SK-N-MC (cell line): ENCODE measurements at regions not wholly inside any gene's neighbourhood (a gene's known extent, or its start where the extent isn't known, plus 50 kb on each side); places are given as distances from the start of the nearest gene placed in this dataset.

Experiments used
- DNase-seq: peaks from one replicate; pipeline ENCODE4 v3.0.0-alpha.2; 2011; ENCODE audit warnings: low read depth, low spot score
- H3K27ac ChIP-seq: fragments of 200-600 bp; sonication (generic); 2 replicates; pipeline ENCODE4 v1.5.1; 2016; ENCODE audit warnings: mixed run types
- H3K36me3 ChIP-seq: fragments of 200-600 bp; sonication (generic); 2 replicates; pipeline ENCODE4 v1.6.1; 2017; ENCODE audit warnings: antibody characterized with exemption, low read length, mixed read lengths; ENCODE audit not compliant: insufficient read depth
- H3K4me3 ChIP-seq: fragments of 200-600 bp; sonication (generic); 2 replicates; pipeline ENCODE4 v1.5.1; 2016
- H3K9ac ChIP-seq: fragments of 200-600 bp; sonication (generic); 2 replicates; pipeline ENCODE4 v1.8.0; 2017; ENCODE audit warnings: mixed run types, mixed read lengths; ENCODE audit not compliant: insufficient read length
- H3K9me3 ChIP-seq: fragments of 200-600 bp; sonication (generic); 2 replicates; pipeline ENCODE4 v1.6.1; 2017; ENCODE audit warnings: low read depth, mild to moderate bottlenecking, antibody characterized with exemption, low read length, moderate library complexity, mixed read lengths
- EZH2 ChIP-seq: fragments of 200-600 bp; sonication (generic); IDR thresholded peaks from one replicate; pipeline ENCODE4 v1.6.1; 2017; ENCODE audit warnings: antibody characterized with exemption
- FOXP2 ChIP-seq: optimal IDR thresholded peaks from 2 replicates; pipeline ENCODE3; 2011; ENCODE audit warnings: mild to moderate bottlenecking, moderate library complexity; ENCODE audit not compliant: insufficient read depth; ENCODE audit errors: extremely low read length, control extremely low read depth
- POLR2AphosphoS5 ChIP-seq: IDR thresholded peaks from 2 replicates; pipeline ENCODE4 v1.6.1; 2012; ENCODE audit warnings: mild to moderate bottlenecking, low read depth, low read length, borderline replicate concordance

GRCh38 chr20:39941245-39941644 is 747.8 kb downstream of the MAFB start:
- DNase-seq: no peak
- Histone ChIP-seq H3K36me3 (no peaks in the 10 kb centered on the region), H3K9ac (no peak overlapping the region), H3K9me3 (no peaks in the 10 kb centered on the region), H3K4me3 (no peak overlapping the region), H3K27ac (no peak overlapping the region)
- TF ChIP-seq POLR2AphosphoS5: no peak
- TF ChIP-seq FOXP2: no peak
- no peak for TF ChIP-seq EZH2

- DNase-seq: no peak
- no peaks in the 10 kb centered on the region for H3K9me3 ChIP-seq
- H3K27ac ChIP-seq: no peak overlapping the region
- H3K9ac ChIP-seq: no peak overlapping the region
- no peak for TF ChIP-seq POLR2AphosphoS5
- no peak for TF ChIP-seq FOXP2
- TF ChIP-seq EZH2: no peak
- no peak overlapping the region for H3K4me3 ChIP-seq
- H3K36me3 ChIP-seq: no peaks in the 10 kb centered on the region
Observed at GRCh38 chr20:39939241-39939865, 749.7 kb downstream of the MAFB start.

- DNase-seq: no peak
- H3K36me3 ChIP-seq: no peaks in the 10 kb centered on the region
- TF ChIP-seq EZH2 (no peak), FOXP2 (no peak), POLR2AphosphoS5 (no peak)
- no peaks in the 10 kb centered on the region for H3K9me3 ChIP-seq
- no peak overlapping the region for H3K9ac ChIP-seq
- H3K4me3 ChIP-seq: no peak overlapping the region
- no peak overlapping the region for H3K27ac ChIP-seq
Observed at GRCh38 chr20:39936401-39936800, 752.6 kb downstream of the MAFB start.

- H3K36me3 ChIP-seq: no peaks in the 10 kb centered on the region
- H3K9ac ChIP-seq: no peak overlapping the region
- no peak for DNase-seq
Observed at GRCh38 chr20:39935901-39936300, 753.1 kb downstream of the MAFB start.

GRCh38 chr20:39916236-39916765 is 772.7 kb downstream of the MAFB start:
- Histone ChIP-seq H3K36me3 (no peaks in the 10 kb centered on the region), H3K27ac (no peak overlapping the region), H3K9me3 (no peaks in the 10 kb centered on the region), H3K4me3 (no peak overlapping the region), H3K9ac (no peak overlapping the region)
- TF ChIP-seq FOXP2 (no peak), EZH2 (no peak), POLR2AphosphoS5 (no peak)
- no peak for DNase-seq

More at GRCh38 chr20:39935901-39936300, 753.1 kb downstream of the MAFB start:
- Histone ChIP-seq H3K27ac (no peak overlapping the region), H3K9me3 (no peaks in the 10 kb centered on the region), H3K4me3 (no peak overlapping the region)
- TF ChIP-seq FOXP2 (no peak), EZH2 (no peak), POLR2AphosphoS5 (no peak)

GRCh38 chr20:39913274-39913673 is 775.8 kb downstream of the MAFB start:
- no peak overlapping the region for H3K27ac ChIP-seq
- no peak overlapping the region for H3K4me3 ChIP-seq
- no peaks in the 10 kb centered on the region for H3K36me3 ChIP-seq
- DNase-seq: no peak
- no peak overlapping the region for H3K9ac ChIP-seq
- TF ChIP-seq POLR2AphosphoS5 (no peak), EZH2 (no peak), FOXP2 (no peak)
- no peaks in the 10 kb centered on the region for H3K9me3 ChIP-seq

- Histone ChIP-seq H3K9me3 (no peaks in the 10 kb centered on the region), H3K4me3 (no peak overlapping the region), H3K36me3 (no peaks in the 10 kb centered on the region), H3K9ac (no peak overlapping the region), H3K27ac (no peak overlapping the region)
- TF ChIP-seq FOXP2 (no peak), EZH2 (no peak), POLR2AphosphoS5 (no peak)
- DNase-seq: no peak
Observed at GRCh38 chr20:39911497-39911896, 777.5 kb downstream of the MAFB start.

GRCh38 chr20:39910536-39910935 is 778.5 kb downstream of the MAFB start:
- TF ChIP-seq POLR2AphosphoS5 (no peak), FOXP2 (no peak)
- Histone ChIP-seq H3K9ac (no peak overlapping the region), H3K9me3 (no peaks in the 10 kb centered on the region), H3K27ac (no peak overlapping the region), H3K4me3 (no peak overlapping the region), H3K36me3 (no peaks in the 10 kb centered on the region)
- no peak for DNase-seq

- Histone ChIP-seq H3K9ac (no peak overlapping the region), H3K36me3 (no peaks in the 10 kb centered on the region), H3K4me3 (no peak overlapping the region), H3K27ac (no peak overlapping the region), H3K9me3 (no peaks in the 10 kb centered on the region)
- TF ChIP-seq FOXP2: no peak
- TF ChIP-seq POLR2AphosphoS5: no peak
- TF ChIP-seq EZH2: no peak
- DNase-seq: no peak
Observed at GRCh38 chr20:39909447-39909846, 779.6 kb downstream of the MAFB start.
